HL-60 (cell line): ENCODE measurements at regions not wholly inside any gene's neighbourhood (a gene's known extent, or its start where the extent isn't known, plus 50 kb on each side); places are given as distances from the start of the nearest gene placed in this dataset.
"Not testable (repeated sequence)": the region's sequence is repeated elsewhere in the genome, so short reads cannot be mapped to it uniquely, and the experiment has no call there.

Source experiments
- CTCF ChIP-seq: IDR thresholded peaks from one replicate; pipeline ENCODE4 v1.5.1; 2011; ENCODE audit warnings: low read length, control low read depth, inconsistent platforms; ENCODE audit not compliant: insufficient read depth
- POLR2AphosphoS5 ChIP-seq: IDR thresholded peaks from 2 replicates; pipeline ENCODE4 v1.6.1; 2012; ENCODE audit warnings: low read depth
- TF ChIP-seq, protein P1 (sequence below): IDR thresholded peaks from 2 replicates; pipeline ENCODE4 v1.6.1; 2012; ENCODE audit warnings: low read depth; ENCODE audit not compliant: insufficient replicate concordance

DNA sequence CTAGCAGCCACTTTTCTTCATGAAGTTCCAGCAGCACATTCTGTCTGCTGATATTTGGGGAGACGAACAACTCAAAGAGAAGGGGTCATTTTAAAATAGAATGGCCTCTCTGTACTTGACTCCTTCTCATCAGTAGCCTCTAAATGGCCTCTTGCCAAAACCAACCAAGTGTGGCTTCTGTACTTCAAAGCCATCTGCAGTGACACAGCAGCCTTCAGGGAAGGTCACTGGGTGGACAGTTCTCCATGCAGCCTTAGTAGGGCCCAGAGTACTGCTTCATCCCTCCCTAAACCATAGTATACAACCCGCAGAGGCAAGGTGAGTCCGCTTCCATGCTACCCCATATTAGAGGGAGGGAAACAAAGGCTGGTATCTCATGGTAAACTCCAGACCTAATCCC, 249.2 kb upstream of the NBPF12 start:
- TF ChIP-seq CTCF, POLR2AphosphoS5: not testable (repeated sequence)
- TF ChIP-seq, protein P1, sequence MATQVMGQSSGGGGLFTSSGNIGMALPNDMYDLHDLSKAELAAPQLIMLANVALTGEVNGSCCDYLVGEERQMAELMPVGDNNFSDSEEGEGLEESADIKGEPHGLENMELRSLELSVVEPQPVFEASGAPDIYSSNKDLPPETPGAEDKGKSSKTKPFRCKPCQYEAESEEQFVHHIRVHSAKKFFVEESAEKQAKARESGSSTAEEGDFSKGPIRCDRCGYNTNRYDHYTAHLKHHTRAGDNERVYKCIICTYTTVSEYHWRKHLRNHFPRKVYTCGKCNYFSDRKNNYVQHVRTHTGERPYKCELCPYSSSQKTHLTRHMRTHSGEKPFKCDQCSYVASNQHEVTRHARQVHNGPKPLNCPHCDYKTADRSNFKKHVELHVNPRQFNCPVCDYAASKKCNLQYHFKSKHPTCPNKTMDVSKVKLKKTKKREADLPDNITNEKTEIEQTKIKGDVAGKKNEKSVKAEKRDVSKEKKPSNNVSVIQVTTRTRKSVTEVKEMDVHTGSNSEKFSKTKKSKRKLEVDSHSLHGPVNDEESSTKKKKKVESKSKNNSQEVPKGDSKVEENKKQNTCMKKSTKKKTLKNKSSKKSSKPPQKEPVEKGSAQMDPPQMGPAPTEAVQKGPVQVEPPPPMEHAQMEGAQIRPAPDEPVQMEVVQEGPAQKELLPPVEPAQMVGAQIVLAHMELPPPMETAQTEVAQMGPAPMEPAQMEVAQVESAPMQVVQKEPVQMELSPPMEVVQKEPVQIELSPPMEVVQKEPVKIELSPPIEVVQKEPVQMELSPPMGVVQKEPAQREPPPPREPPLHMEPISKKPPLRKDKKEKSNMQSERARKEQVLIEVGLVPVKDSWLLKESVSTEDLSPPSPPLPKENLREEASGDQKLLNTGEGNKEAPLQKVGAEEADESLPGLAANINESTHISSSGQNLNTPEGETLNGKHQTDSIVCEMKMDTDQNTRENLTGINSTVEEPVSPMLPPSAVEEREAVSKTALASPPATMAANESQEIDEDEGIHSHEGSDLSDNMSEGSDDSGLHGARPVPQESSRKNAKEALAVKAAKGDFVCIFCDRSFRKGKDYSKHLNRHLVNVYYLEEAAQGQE = not testable (repeated sequence)
